T-cell (primary cell): ENCODE measurements at regions not wholly inside any gene's neighbourhood (a gene's known extent, or its start where the extent isn't known, plus 50 kb on each side); places are given as distances from the start of the nearest gene placed in this dataset.

Experiments
- ATAC-seq, 4 experiments: fragments of 200-7000 bp in 3 of 4; fragments of 150-1000 bp in 1 of 4; cut with Tn5 transposase; replicated peaks in 1 of 4; 1 replicate in 3 of 4; 2 replicates in 1 of 4; pipeline ENCODE4 v1.10.0; 2021; ENCODE audit warnings: moderate library complexity in 3 of 4, mild to moderate bottlenecking in 2 of 4, moderate number of reproducible peaks in 1 of 4
- CTCF ChIA-PET, 2 donors: fragments of 300-600 bp; sonication (Branson Sonifier 250); formaldehyde crosslinking; loops; one replicate each; lab custom pipeline; 2022; ENCODE audit warnings: antibody characterized with exemption in 2 of 2; lab: Charles Lee
- POLR2A ChIA-PET, 2 donors: fragments of 300-600 bp; sonication (Branson Sonifier 250); formaldehyde crosslinking; loops; one replicate each; lab custom pipeline; 2022; ENCODE audit warnings: antibody characterized with exemption in 2 of 2; lab: Charles Lee
- DNase-seq, 35 experiments: peaks; one replicate each; pipeline versions ENCODE4 v3.0.0 to v3.0.0-alpha.2; 2013 to 2023
- H3K27ac ChIP-seq: one replicate; pipeline ENCODE4 v1.5.1; 2013; ENCODE audit warnings: low read length
- H3K27me3 ChIP-seq, 2 experiments: replicated peaks in 1 of 2; 1 replicate in 1 of 2; 2 replicates in 1 of 2; pipeline versions ENCODE4 v1.6.1 to v1.7.0; 2013; ENCODE audit warnings: low read length in 1 of 2, mixed read lengths in 1 of 2; ENCODE audit not compliant: control insufficient read depth in 2 of 2, insufficient read depth in 2 of 2; ENCODE audit errors: extremely low read depth in 1 of 2
- H3K36me3 ChIP-seq, 2 donors: 1 replicate in 1 of 2; 2 replicates in 1 of 2; pipeline versions ENCODE4 v1.6.1 to v1.7.0; 2013; ENCODE audit warnings: low read length in 1 of 2; ENCODE audit not compliant: control insufficient read depth in 2 of 2, insufficient read depth in 1 of 2; ENCODE audit errors: extremely low read depth in 1 of 2
- H3K4me1 ChIP-seq, 2 experiments: 1 replicate in 1 of 2; 2 replicates in 1 of 2; pipeline versions ENCODE4 v1.6.1 to v1.7.0; 2013; ENCODE audit warnings: low read length in 2 of 2, mixed read lengths in 1 of 2; ENCODE audit not compliant: insufficient read depth in 2 of 2, control insufficient read depth in 1 of 2; ENCODE audit errors: extremely low read depth in 1 of 2
- H3K4me3 ChIP-seq, 2 donors: 1 replicate in 1 of 2; 2 replicates in 1 of 2; pipeline versions ENCODE4 v1.5.1 to v1.7.0; 2013; ENCODE audit warnings: mild to moderate bottlenecking in 2 of 2, low read length in 1 of 2, moderate library complexity in 1 of 2; ENCODE audit not compliant: control insufficient read depth in 1 of 2; ENCODE audit errors: extremely low read depth in 1 of 2
- H3K9me3 ChIP-seq: 2 replicates; pipeline ENCODE4 v1.7.0; 2013
- H3K27ac Mint-ChIP-seq, 2 donors: one replicate each; pipeline ENCODE4 v1.8.0; 2020 to 2021; ENCODE audit warnings: mild to moderate bottlenecking in 2 of 2, mixed read lengths in 2 of 2
- H3K27me3 Mint-ChIP-seq, 2 donors: one replicate each; pipeline ENCODE4 v1.8.0; 2021 to 2022; ENCODE audit warnings: mixed read lengths in 2 of 2
- H3K36me3 Mint-ChIP-seq: one replicate; pipeline ENCODE4 v1.8.0; 2021; ENCODE audit warnings: mixed read lengths
- H3K4me1 Mint-ChIP-seq, 3 donors: one replicate each; pipeline ENCODE4 v1.8.0; 2020 to 2022; ENCODE audit warnings: mixed read lengths in 3 of 3, mild to moderate bottlenecking in 1 of 3
- H3K4me3 Mint-ChIP-seq, 3 donors: one replicate each; pipeline ENCODE4 v1.8.0; 2020 to 2022; ENCODE audit warnings: mild to moderate bottlenecking in 3 of 3, mixed read lengths in 3 of 3, moderate library complexity in 3 of 3
- H3K9me3 Mint-ChIP-seq, 3 donors: one replicate each; pipeline ENCODE4 v1.8.0; 2020 to 2022; ENCODE audit warnings: mixed read lengths in 3 of 3
- WGBS: methylation state at CpG from one replicate; pipeline ENCODE4 v1.1.5; 2013; ENCODE audit warnings: missing lambda C conversion rate; ENCODE audit not compliant: insufficient coverage; 5-methylcytosine and 5-hydroxymethylcytosine counted together

- H3K9me3 Mint-ChIP-seq: peaks cover 0 to 6% (median 5%) of the 10 kb centered on the region in 3 donors
- Histone ChIP-seq H3K4me3 (no peak overlapping the region), H3K27ac (no peak overlapping the region), H3K9me3 (no peaks in the 10 kb centered on the region), H3K36me3 (no peaks in the 10 kb centered on the region), H3K4me1 (no peaks in the 10 kb centered on the region), H3K27me3 (peaks cover 0 to 35% of the 10 kb centered on the region in 2 experiments)
- no peak overlapping the region for H3K27ac Mint-ChIP-seq
- no peaks in the 10 kb centered on the region for H3K36me3 Mint-ChIP-seq
- ATAC-seq (no peak), DNase-seq (no peak)
- WGBS: 51% methylated on average over 7 of the region's 14 CpGs
- H3K4me1 Mint-ChIP-seq: no peaks in the 10 kb centered on the region
- ChIA-PET CTCF (no interaction called here), POLR2A (no interaction called here)
- H3K27me3 Mint-ChIP-seq: peaks cover 11 to 39% of the 10 kb centered on the region in 2 donors
- H3K4me3 Mint-ChIP-seq: no peak overlapping the region
These were observed 235.5 kb downstream of the BMP7 start for GRCh38 chr20:57030611-57031600.

- ChIA-PET POLR2A (no interaction called here), CTCF (no interaction called here)
- no peaks in the 10 kb centered on the region for H3K36me3 ChIP-seq
- DNase-seq: no peak
- no peak for ATAC-seq
- no peaks in the 10 kb centered on the region for H3K9me3 ChIP-seq
- no peaks in the 10 kb centered on the region for H3K4me1 ChIP-seq
- Mint-ChIP-seq H3K4me1 (no peaks in the 10 kb centered on the region), H3K27me3 (peaks cover 19 to 46% of the 10 kb centered on the region in 2 donors), H3K9me3 (peaks cover 0 to 6% (median 5%) of the 10 kb centered on the region in 3 donors), H3K4me3 (no peak overlapping the region), H3K36me3 (no peaks in the 10 kb centered on the region), H3K27ac (no peak overlapping the region)
- H3K4me3 ChIP-seq: no peak overlapping the region
- 80% methylated on average over 1 of the region's 2 CpGs for WGBS
- no peak overlapping the region for H3K27ac ChIP-seq
- H3K27me3 ChIP-seq: peaks cover 0 to 38% of the 10 kb centered on the region in 2 experiments
These were observed 234.5 kb downstream of the BMP7 start for GRCh38 chr20:57031867-57032355.

DNA sequence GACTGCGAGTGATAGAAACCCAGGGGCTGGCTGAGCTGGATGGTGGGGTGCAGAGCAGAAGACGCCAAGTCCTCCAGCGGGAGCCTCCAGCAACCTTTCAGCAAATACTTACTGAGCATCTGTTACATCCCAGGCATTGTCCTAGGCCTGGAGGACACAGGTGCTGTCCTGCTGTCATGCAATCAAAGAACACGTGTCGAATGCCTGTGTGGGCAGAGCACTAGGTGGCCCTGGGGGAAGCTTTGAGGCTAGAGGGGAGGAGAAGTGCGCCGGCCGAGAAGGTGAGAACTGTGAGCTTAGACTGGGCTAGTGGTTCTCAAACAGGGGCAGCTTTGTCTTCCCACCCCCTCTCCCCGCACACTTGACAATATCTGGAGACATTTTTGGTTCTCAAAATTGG lies 233.6 kb downstream of the BMP7 start:
- ATAC-seq (no peak), DNase-seq (no peak)
- Histone ChIP-seq H3K36me3 (no peaks in the 10 kb centered on the region), H3K4me1 (no peaks in the 10 kb centered on the region), H3K27ac (no peak overlapping the region), H3K9me3 (no peaks in the 10 kb centered on the region), H3K4me3 (no peak overlapping the region), H3K27me3 (peaks cover 0 to 35% of the 10 kb centered on the region in 2 experiments)
- Mint-ChIP-seq H3K27me3 (peaks cover 20 to 48% of the 10 kb centered on the region in 2 donors), H3K4me3 (no peak overlapping the region), H3K36me3 (no peaks in the 10 kb centered on the region), H3K4me1 (no peaks in the 10 kb centered on the region), H3K9me3 (peaks cover 0 to 6% (median 5%) of the 10 kb centered on the region in 3 donors), H3K27ac (no peak overlapping the region)
- POLR2A ChIA-PET: interaction anchor here in 1 of 2 donors (0.7 kb wide), 1 partner anchor 10 kb away, joined by 3 read pairs; no protein-coding TSS in a partner anchor
- CTCF ChIA-PET: no interaction called here
- 100% methylated on average over 2 of the region's 9 CpGs for WGBS

- 41% methylated on average over 3 of the region's 5 CpGs for WGBS
- H3K4me3 ChIP-seq: no peak overlapping the region
- H3K27ac ChIP-seq: no peak overlapping the region
These were observed 232.4 kb downstream of the BMP7 start for GRCh38 chr20:57034001-57034400.

DNA sequence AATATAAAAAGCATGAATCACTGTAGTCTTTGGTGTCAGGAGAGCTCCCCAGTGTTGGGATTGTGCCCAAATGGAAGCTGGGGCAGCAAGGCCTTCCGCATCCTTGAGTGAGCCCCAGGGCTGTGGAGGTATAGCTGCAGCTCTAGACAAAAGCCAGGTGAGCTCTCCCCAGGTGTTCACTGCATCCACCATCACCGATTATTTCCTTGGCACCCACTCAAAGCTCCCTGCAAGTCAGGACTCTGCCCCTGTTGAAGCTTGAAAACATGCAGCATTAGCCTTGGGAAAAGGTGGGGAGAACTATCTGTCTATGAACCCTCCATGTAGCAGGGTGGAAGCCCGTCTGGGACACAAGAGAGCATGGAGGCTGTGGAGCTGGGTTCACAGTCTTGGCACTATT lies 228.8 kb downstream of the BMP7 start:
- WGBS: 75% methylated on average over 2 of the region's 3 CpGs
- Mint-ChIP-seq H3K4me3 (no peak overlapping the region), H3K27ac (no peak overlapping the region), H3K4me1 (no peaks in the 10 kb centered on the region), H3K9me3 (peaks cover 0 to 6% (median 5%) of the 10 kb centered on the region in 3 donors), H3K27me3 (peaks cover 11 to 24% of the 10 kb centered on the region in 2 donors), H3K36me3 (no peaks in the 10 kb centered on the region)
- Histone ChIP-seq H3K4me1 (no peaks in the 10 kb centered on the region), H3K36me3 (no peaks in the 10 kb centered on the region), H3K27ac (no peak overlapping the region), H3K9me3 (no peaks in the 10 kb centered on the region), H3K27me3 (peaks cover 0 to 13% of the 10 kb centered on the region in 2 experiments), H3K4me3 (no peak overlapping the region)
- POLR2A ChIA-PET: no interaction called here
- CTCF ChIA-PET: no interaction called here
- DNase-seq (no peak), ATAC-seq (no peak)

More at GRCh38 chr20:57034001-57034400, 232.4 kb downstream of the BMP7 start:
- peaks cover 0 to 6% (median 5%) of the 10 kb centered on the region in 3 donors for H3K9me3 Mint-ChIP-seq
- CTCF ChIA-PET: no interaction called here
- DNase-seq (no peak), ATAC-seq (no peak)
- POLR2A ChIA-PET: no interaction called here
- no peak overlapping the region for H3K4me3 Mint-ChIP-seq
- H3K27me3 Mint-ChIP-seq: peaks cover 18 to 46% of the 10 kb centered on the region in 2 donors
- no peak overlapping the region for H3K27ac Mint-ChIP-seq
- Histone ChIP-seq H3K9me3 (no peaks in the 10 kb centered on the region), H3K4me1 (no peaks in the 10 kb centered on the region), H3K27me3 (peaks cover 0 to 31% of the 10 kb centered on the region in 2 experiments), H3K36me3 (no peaks in the 10 kb centered on the region)
- H3K4me1 Mint-ChIP-seq: no peaks in the 10 kb centered on the region
- no peaks in the 10 kb centered on the region for H3K36me3 Mint-ChIP-seq

GRCh38 chr20:57038608-57039440 lies 227.6 kb downstream of the BMP7 start:
- H3K4me1 Mint-ChIP-seq: no peaks in the 10 kb centered on the region
- Histone ChIP-seq H3K27ac (no peak overlapping the region), H3K4me1 (no peaks in the 10 kb centered on the region), H3K27me3 (peaks cover 0 to 7% of the 10 kb centered on the region in 2 experiments), H3K4me3 (no peak overlapping the region), H3K36me3 (no peaks in the 10 kb centered on the region), H3K9me3 (no peaks in the 10 kb centered on the region)
- no peak for ATAC-seq
- DNase-seq: no peak
- WGBS: 70% methylated on average over 2 of the region's 4 CpGs
- H3K4me3 Mint-ChIP-seq: no peak overlapping the region
- POLR2A ChIA-PET: no interaction called here
- H3K27ac Mint-ChIP-seq: no peak overlapping the region
- H3K9me3 Mint-ChIP-seq: peaks cover 0 to 6% (median 5%) of the 10 kb centered on the region in 3 donors
- H3K27me3 Mint-ChIP-seq: peaks cover 11 to 18% of the 10 kb centered on the region in 2 donors
- H3K36me3 Mint-ChIP-seq: no peaks in the 10 kb centered on the region
- CTCF ChIA-PET: no interaction called here
